Adrenal gland (tissue), 5 donors: ENCODE measurements at regions not wholly inside any gene's neighbourhood (a gene's known extent, or its start where the extent isn't known, plus 50 kb on each side); places are given as distances from the start of the nearest gene placed in this dataset.

ENCODE experiments used
- CTCF ChIP-seq, 6 experiments: fragments of 450-650 bp in 4 of 6; fragments of 200-600 bp in 2 of 6; sonication (generic) in 1 of 6; IDR thresholded peaks; 1 replicate in 5 of 6; 2 replicates in 1 of 6; pipeline versions ENCODE4 v1.5.1 to v1.8.0; 2016 to 2021; ENCODE audit warnings: antibody characterized with exemption in 6 of 6, mild to moderate bottlenecking in 2 of 6, moderate library complexity in 1 of 6
- POLR2A ChIP-seq, 2 donors: fragments of 450-650 bp; IDR thresholded peaks; one replicate each; pipeline ENCODE4 v1.6.1; 2017; ENCODE audit warnings: antibody characterized with exemption in 2 of 2, mild to moderate bottlenecking in 2 of 2, moderate library complexity in 1 of 2
- donor health status: DM: no; HTN: no; CAD: no.

- no peak for TF ChIP-seq CTCF (IDR thresholded peaks at IDR 0.05)
- TF ChIP-seq POLR2A (IDR thresholded peaks at IDR 0.05) = no peak
Measured at GRCh38 chr4:79472693-79473438, 64.8 kb upstream of the GK2 start.
